GM12801 (cell line): ENCODE measurements at regions not wholly inside any gene's neighbourhood (a gene's known extent, or its start where the extent isn't known, plus 50 kb on each side); places are given as distances from the start of the nearest gene placed in this dataset.

Experiments used
- CTCF ChIP-seq: IDR thresholded peaks from one replicate; pipeline ENCODE4 v1.5.1; 2011; ENCODE audit warnings: control low read depth; ENCODE audit not compliant: insufficient read length; ENCODE audit errors: extremely low read depth

DNA sequence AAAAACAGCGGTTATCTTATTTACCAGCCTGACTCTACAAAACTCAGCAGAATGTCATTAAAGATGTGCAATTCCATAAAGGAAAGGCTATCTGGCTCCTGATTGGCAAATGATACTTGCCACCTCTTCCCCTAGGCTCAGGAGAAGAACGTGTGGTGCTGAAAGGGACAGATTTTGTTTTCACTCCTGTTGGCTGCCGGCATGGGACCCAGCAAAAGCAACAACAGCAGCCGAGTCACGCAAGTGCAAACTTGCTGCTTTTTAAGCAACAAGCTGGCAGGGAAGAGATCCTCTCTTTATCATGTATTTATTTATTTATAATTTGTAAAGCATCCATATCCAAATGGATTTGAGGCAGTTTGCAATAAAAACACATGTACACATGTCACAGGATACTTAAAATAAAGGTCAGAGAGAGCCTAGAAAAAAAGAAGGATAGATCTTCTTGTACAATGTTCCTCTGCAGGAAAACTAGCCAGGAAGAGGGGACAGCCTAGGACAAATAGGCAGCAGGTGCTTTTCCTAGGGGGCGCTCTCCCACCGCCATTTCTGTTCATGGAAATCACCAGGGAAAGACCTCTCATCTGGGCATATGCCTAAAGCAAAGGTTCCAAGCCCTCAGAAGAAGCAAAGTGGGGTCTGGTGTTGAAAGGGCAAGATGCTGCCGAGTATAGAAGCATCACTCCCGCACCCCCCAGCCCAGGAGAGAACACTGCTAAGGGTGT lies 799.3 kb downstream of the BCL11A start:
- no peak for TF ChIP-seq CTCF

- no peak for TF ChIP-seq CTCF
These were observed 800.9 kb downstream of the BCL11A start for GRCh38 chr2:59752512-59752911.

GRCh38 chr2:59752071-59752470 lies 801.4 kb downstream of the BCL11A start:
- no peak for TF ChIP-seq CTCF

- no peak for TF ChIP-seq CTCF
These were observed 807.2 kb downstream of the BCL11A start for GRCh38 chr2:59746291-59746690.

DNA sequence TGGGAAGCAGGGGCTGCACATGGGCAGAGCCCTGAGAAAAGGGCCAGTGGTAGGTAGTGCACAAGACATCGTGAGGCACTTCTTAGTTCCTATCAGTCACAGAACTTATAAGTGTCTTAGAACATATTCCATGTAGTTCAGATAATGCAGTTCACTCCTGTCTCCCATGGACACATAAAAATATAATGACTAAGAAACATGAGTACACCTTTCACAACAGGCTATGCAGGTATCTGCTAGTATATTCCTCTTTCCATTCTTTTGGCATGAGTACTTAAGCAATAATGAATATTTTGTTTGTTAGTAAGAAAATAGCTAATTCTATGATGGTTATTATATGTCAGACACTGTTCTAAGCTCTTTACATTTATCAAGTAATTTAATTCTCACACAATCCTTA lies 808.4 kb downstream of the BCL11A start:
- TF ChIP-seq CTCF = no peak

DNA sequence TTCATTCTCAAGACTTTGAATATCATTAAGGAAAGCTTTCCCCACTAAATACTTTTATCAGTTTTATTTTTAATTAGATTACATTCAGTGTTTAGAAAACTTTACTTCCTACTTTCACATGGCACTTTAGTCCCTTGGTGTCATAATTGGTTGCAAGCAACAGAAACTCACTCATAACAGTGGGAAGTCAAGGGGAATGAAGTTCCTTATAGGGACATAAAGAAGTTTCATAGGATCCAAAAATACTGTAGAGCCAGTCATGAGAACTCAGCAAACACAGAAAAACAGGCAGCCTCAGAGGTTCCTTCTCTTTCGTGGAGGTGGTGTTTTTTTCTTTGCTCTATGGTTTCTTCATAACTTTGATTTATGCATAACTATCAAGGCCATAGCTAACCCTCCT lies 809.0 kb downstream of the BCL11A start:
- no peak for TF ChIP-seq CTCF

DNA sequence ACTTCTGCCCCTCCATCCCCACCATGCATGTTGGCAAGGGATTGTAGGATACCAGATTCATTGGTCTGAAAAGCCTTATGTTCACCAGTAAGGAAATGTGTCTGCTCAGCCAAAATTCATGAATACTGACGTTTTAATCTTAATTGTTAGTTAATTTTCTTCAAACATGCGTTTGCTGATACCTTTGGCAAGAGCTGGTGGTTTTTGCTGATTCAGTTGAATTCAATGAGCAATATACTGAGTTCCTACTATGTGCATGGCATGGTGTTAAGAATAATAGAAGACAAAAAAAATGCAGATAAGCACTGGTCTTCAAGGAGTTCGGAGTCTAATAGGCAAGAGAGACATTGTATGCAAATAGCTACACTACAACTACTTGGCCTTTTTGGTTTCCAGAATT lies 811.6 kb downstream of the BCL11A start:
- TF ChIP-seq CTCF = no peak
